HG03159 (cell line): ENCODE measurements at regions not wholly inside any gene's neighbourhood (a gene's known extent, or its start where the extent isn't known, plus 50 kb on each side); places are given as distances from the start of the nearest gene placed in this dataset.
"Not testable (repeated sequence)": the region's sequence is repeated elsewhere in the genome, so short reads cannot be mapped to it uniquely, and the experiment has no call there.

Experiments
- ATAC-seq: cut with Tn5 transposase; IDR thresholded peaks from one replicate; pipeline ENCODE4 v1.9.1; 2021; ENCODE audit warnings: mild to moderate bottlenecking, moderate library complexity; ENCODE audit not compliant: unreplicated experiment

- ATAC-seq = no peak
These were observed 73.7 kb upstream of the NDST4 start for GRCh38 chr4:115187136-115187535.

- ATAC-seq = not testable (repeated sequence)
These were observed 66.1 kb upstream of the NDST4 start for GRCh38 chr4:115179438-115180062.

- ATAC-seq = not testable (repeated sequence)
These were observed 65.3 kb upstream of the NDST4 start for GRCh38 chr4:115178687-115179086.

- no peak for ATAC-seq
These were observed 57.8 kb upstream of the NDST4 start for GRCh38 chr4:115171220-115171619.

- no peak for ATAC-seq
These were observed 52.1 kb upstream of the NDST4 start for GRCh38 chr4:115165503-115165902.
